ENCODE measurements at regions not wholly inside any gene's neighbourhood (a gene's known extent, or its start where the extent isn't known, plus 50 kb on each side); places are given as distances from the start of the nearest gene placed in this dataset.

- CTCF ChIA-PET = no interaction called here
- Mint-ChIP-seq H3K9me3 (ENCODE audit: low read depth, unreplicated experiment) (peaks cover 7% of the 10 kb centered on the region), H3K27ac (ENCODE audit: unreplicated experiment) (no peak overlapping the region), H3K4me1 (ENCODE audit: low read depth, unreplicated experiment) (no peaks in the 10 kb centered on the region), H3K27me3 (ENCODE audit: unreplicated experiment) (no peaks in the 10 kb centered on the region), H3K4me3 (ENCODE audit: low read depth, unreplicated experiment) (no peak overlapping the region), H3K36me3 (ENCODE audit: insufficient read depth, unreplicated experiment) (no peaks in the 10 kb centered on the region)
- TF ChIP-seq CTCF (IDR thresholded peaks at IDR 0.05; ENCODE audit: unreplicated experiment) = no peak
- no peak for DNase-seq
- intact Hi-C loops (cut with micrococcal nuclease; ENCODE audit: unreplicated experiment) = no loop called here
- no TSS peak for BruUV-seq (replicated peaks)
Observed at GRCh38 chr3:109772520-109772919, 435.2 kb upstream of the DPPA4 start.

GRCh38 chr3:109774108-109774507, 436.8 kb upstream of the DPPA4 start:
- no peak for TF ChIP-seq CTCF (IDR thresholded peaks at IDR 0.05; ENCODE audit: unreplicated experiment)
- H3K9me3 Mint-ChIP-seq (ENCODE audit: low read depth, unreplicated experiment) = peaks cover 5% of the 10 kb centered on the region
- H3K36me3 Mint-ChIP-seq (ENCODE audit: insufficient read depth, unreplicated experiment) = no peaks in the 10 kb centered on the region
- H3K27ac Mint-ChIP-seq (ENCODE audit: unreplicated experiment) = no peak overlapping the region
- CTCF ChIA-PET = interaction anchor here (0.7 kb wide), 1 partner anchor 564 kb away, joined by 3 read pairs; no protein-coding TSS in a partner anchor
- H3K27me3 Mint-ChIP-seq (ENCODE audit: unreplicated experiment) = no peaks in the 10 kb centered on the region
- no peaks in the 10 kb centered on the region for H3K4me1 Mint-ChIP-seq (ENCODE audit: low read depth, unreplicated experiment)
- intact Hi-C loops (cut with micrococcal nuclease; ENCODE audit: unreplicated experiment) = no loop called here
- BruUV-seq (replicated peaks) = no TSS peak
- H3K4me3 Mint-ChIP-seq (ENCODE audit: low read depth, unreplicated experiment) = no peak overlapping the region
- DNase-seq = no peak

GRCh38 chr3:109784285-109784684, 446.9 kb upstream of the DPPA4 start:
- BruUV-seq (replicated peaks) = no TSS peak
- intact Hi-C loops (cut with micrococcal nuclease; ENCODE audit: unreplicated experiment) = no loop called here
- no peak overlapping the region for H3K4me3 Mint-ChIP-seq (ENCODE audit: low read depth, unreplicated experiment)

GRCh38 chr3:109784852-109785631, 447.7 kb upstream of the DPPA4 start:
- no TSS peak for BruUV-seq (replicated peaks)

More at GRCh38 chr3:109784285-109784684, 446.9 kb upstream of the DPPA4 start:
- CTCF ChIA-PET = no interaction called here
- TF ChIP-seq CTCF (IDR thresholded peaks at IDR 0.05; ENCODE audit: unreplicated experiment) = no peak
- DNase-seq = no peak
- Mint-ChIP-seq H3K27me3 (ENCODE audit: unreplicated experiment) (no peaks in the 10 kb centered on the region), H3K9me3 (ENCODE audit: low read depth, unreplicated experiment) (peaks cover 5% of the 10 kb centered on the region), H3K4me1 (ENCODE audit: low read depth, unreplicated experiment) (no peaks in the 10 kb centered on the region), H3K36me3 (ENCODE audit: insufficient read depth, unreplicated experiment) (no peaks in the 10 kb centered on the region), H3K27ac (ENCODE audit: unreplicated experiment) (no peak overlapping the region)

More at GRCh38 chr3:109784852-109785631, 447.7 kb upstream of the DPPA4 start:
- no peak for TF ChIP-seq CTCF (IDR thresholded peaks at IDR 0.05; ENCODE audit: unreplicated experiment)
- no peaks in the 10 kb centered on the region for H3K4me1 Mint-ChIP-seq (ENCODE audit: low read depth, unreplicated experiment)
- H3K9me3 Mint-ChIP-seq (ENCODE audit: low read depth, unreplicated experiment) = peaks cover 2% of the 10 kb centered on the region
- no peaks in the 10 kb centered on the region for H3K27me3 Mint-ChIP-seq (ENCODE audit: unreplicated experiment)
- no peak overlapping the region for H3K4me3 Mint-ChIP-seq (ENCODE audit: low read depth, unreplicated experiment)
- H3K36me3 Mint-ChIP-seq (ENCODE audit: insufficient read depth, unreplicated experiment) = no peaks in the 10 kb centered on the region
- H3K27ac Mint-ChIP-seq (ENCODE audit: unreplicated experiment) = no peak overlapping the region
- intact Hi-C loops (cut with micrococcal nuclease; ENCODE audit: unreplicated experiment) = no loop called here
- CTCF ChIA-PET = no interaction called here
- no peak for DNase-seq

All from Calu3 (cell line).